ENCODE measurements at regions not wholly inside any gene's neighbourhood (a gene's known extent, or its start where the extent isn't known, plus 50 kb on each side); places are given as distances from the start of the nearest gene placed in this dataset.

- TF ChIP-seq, protein P1, sequence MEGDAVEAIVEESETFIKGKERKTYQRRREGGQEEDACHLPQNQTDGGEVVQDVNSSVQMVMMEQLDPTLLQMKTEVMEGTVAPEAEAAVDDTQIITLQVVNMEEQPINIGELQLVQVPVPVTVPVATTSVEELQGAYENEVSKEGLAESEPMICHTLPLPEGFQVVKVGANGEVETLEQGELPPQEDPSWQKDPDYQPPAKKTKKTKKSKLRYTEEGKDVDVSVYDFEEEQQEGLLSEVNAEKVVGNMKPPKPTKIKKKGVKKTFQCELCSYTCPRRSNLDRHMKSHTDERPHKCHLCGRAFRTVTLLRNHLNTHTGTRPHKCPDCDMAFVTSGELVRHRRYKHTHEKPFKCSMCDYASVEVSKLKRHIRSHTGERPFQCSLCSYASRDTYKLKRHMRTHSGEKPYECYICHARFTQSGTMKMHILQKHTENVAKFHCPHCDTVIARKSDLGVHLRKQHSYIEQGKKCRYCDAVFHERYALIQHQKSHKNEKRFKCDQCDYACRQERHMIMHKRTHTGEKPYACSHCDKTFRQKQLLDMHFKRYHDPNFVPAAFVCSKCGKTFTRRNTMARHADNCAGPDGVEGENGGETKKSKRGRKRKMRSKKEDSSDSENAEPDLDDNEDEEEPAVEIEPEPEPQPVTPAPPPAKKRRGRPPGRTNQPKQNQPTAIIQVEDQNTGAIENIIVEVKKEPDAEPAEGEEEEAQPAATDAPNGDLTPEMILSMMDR (IDR thresholded peaks at IDR 0.05): no peak
- TF ChIP-seq EZH2 (IDR thresholded peaks at IDR 0.05): no peak
- TF ChIP-seq EZH2phosphoT487 (IDR thresholded peaks at IDR 0.05): no peak
Observed at GRCh38 chr2:122105877-122106206, 350.4 kb downstream of the TSN start.

Measured in neural progenitor cell (in vitro differentiated cells).